ENCODE measurements at regions not wholly inside any gene's neighbourhood (a gene's known extent, or its start where the extent isn't known, plus 50 kb on each side); places are given as distances from the start of the nearest gene placed in this dataset.

GRCh38 chr7:35491233-35491632 is 203.7 kb downstream of the HERPUD2 start:
- TF ChIP-seq EZH2 (IDR thresholded peaks at IDR 0.05) = no peak
- TF ChIP-seq, protein P1, sequence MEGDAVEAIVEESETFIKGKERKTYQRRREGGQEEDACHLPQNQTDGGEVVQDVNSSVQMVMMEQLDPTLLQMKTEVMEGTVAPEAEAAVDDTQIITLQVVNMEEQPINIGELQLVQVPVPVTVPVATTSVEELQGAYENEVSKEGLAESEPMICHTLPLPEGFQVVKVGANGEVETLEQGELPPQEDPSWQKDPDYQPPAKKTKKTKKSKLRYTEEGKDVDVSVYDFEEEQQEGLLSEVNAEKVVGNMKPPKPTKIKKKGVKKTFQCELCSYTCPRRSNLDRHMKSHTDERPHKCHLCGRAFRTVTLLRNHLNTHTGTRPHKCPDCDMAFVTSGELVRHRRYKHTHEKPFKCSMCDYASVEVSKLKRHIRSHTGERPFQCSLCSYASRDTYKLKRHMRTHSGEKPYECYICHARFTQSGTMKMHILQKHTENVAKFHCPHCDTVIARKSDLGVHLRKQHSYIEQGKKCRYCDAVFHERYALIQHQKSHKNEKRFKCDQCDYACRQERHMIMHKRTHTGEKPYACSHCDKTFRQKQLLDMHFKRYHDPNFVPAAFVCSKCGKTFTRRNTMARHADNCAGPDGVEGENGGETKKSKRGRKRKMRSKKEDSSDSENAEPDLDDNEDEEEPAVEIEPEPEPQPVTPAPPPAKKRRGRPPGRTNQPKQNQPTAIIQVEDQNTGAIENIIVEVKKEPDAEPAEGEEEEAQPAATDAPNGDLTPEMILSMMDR (IDR thresholded peaks at IDR 0.05) = no peak

All from neural progenitor cell (in vitro differentiated cells).